Activated T-cell treated with anti-CD3 and anti-CD28 coated beads for 1 hour (primary cell): ENCODE measurements at regions not wholly inside any gene's neighbourhood (a gene's known extent, or its start where the extent isn't known, plus 50 kb on each side); places are given as distances from the start of the nearest gene placed in this dataset.

Experiments
- DNase-seq: peaks from one replicate; pipeline ENCODE4 v3.0.0-alpha.2; 2020; ENCODE audit warnings: low read depth

GRCh38 chr20:57059055-57059596 lies 207.3 kb downstream of the BMP7 start:
- DNase-seq = no peak

- DNase-seq = no peak
These were observed 205.9 kb downstream of the BMP7 start for GRCh38 chr20:57060407-57061050.

GRCh38 chr20:57061051-57061900 lies 205.2 kb downstream of the BMP7 start:
- no peak for DNase-seq

- no peak for DNase-seq
These were observed 204.2 kb downstream of the BMP7 start for GRCh38 chr20:57062241-57062640.

GRCh38 chr20:57062696-57063270 lies 203.7 kb downstream of the BMP7 start:
- DNase-seq = no peak

- no peak for DNase-seq
These were observed 201.6 kb downstream of the BMP7 start for GRCh38 chr20:57064836-57065235.

GRCh38 chr20:57065646-57066045 lies 200.8 kb downstream of the BMP7 start:
- no peak for DNase-seq

- DNase-seq = no peak
These were observed 200.1 kb downstream of the BMP7 start for GRCh38 chr20:57066126-57066900.

- no peak for DNase-seq
These were observed 197.0 kb downstream of the BMP7 start for GRCh38 chr20:57069442-57069841.

GRCh38 chr20:57070296-57070695 lies 196.1 kb downstream of the BMP7 start:
- DNase-seq = no peak

- DNase-seq = no peak
These were observed 195.1 kb downstream of the BMP7 start for GRCh38 chr20:57071283-57071731.

- DNase-seq = no peak
These were observed 194.4 kb downstream of the BMP7 start for GRCh38 chr20:57071954-57072583.

GRCh38 chr20:57073402-57073801 lies 193.0 kb downstream of the BMP7 start:
- DNase-seq = no peak

GRCh38 chr20:57074386-57074785 lies 192.1 kb downstream of the BMP7 start:
- DNase-seq = no peak

GRCh38 chr20:57075181-57075580 lies 191.3 kb downstream of the BMP7 start:
- no peak for DNase-seq

- DNase-seq = no peak
These were observed 190.8 kb downstream of the BMP7 start for GRCh38 chr20:57075603-57076002.

- no peak for DNase-seq
These were observed 190.2 kb downstream of the BMP7 start for GRCh38 chr20:57076152-57076652.

GRCh38 chr20:57076951-57077350 lies 189.5 kb downstream of the BMP7 start:
- DNase-seq = no peak

GRCh38 chr20:57078116-57078515 lies 188.3 kb downstream of the BMP7 start:
- no peak for DNase-seq

- DNase-seq = no peak
These were observed 187.1 kb downstream of the BMP7 start for GRCh38 chr20:57079031-57080005.
